ENCODE measurements at regions not wholly inside any gene's neighbourhood (a gene's known extent, or its start where the extent isn't known, plus 50 kb on each side); places are given as distances from the start of the nearest gene placed in this dataset.
"Not testable (repeated sequence)": the region's sequence is repeated elsewhere in the genome, so short reads cannot be mapped to it uniquely, and the experiment has no call there.

- H3K36me3 ChIP-seq = no peaks in the 10 kb centered on the region
- intact Hi-C loops (cut with DNase I; ENCODE audit: low total_unique reads) = no loop called here
- H3K27ac ChIP-seq = no peak overlapping the region
- peaks cover 0 to 6% of the 10 kb centered on the region in 2 donors for H3K9me3 ChIP-seq
- H3K4me1 ChIP-seq = no peaks in the 10 kb centered on the region
- H3K4me3 ChIP-seq = no peak overlapping the region
- no peak for DNase-seq (ENCODE audit: low spot score in 2 of 2)
- no peaks in the 10 kb centered on the region for H3K27me3 ChIP-seq
- no peak for TF ChIP-seq POLR2AphosphoS5 (IDR thresholded peaks at IDR 0.05)
- no peak for TF ChIP-seq CTCF (IDR thresholded peaks at IDR 0.05)
- no peak for TF ChIP-seq POLR2A (IDR thresholded peaks at IDR 0.05)
Observed at GRCh38 chr10:81498011-81498551, 376.9 kb upstream of the NRG3 start.

- Histone ChIP-seq H3K4me1 (no peaks in the 10 kb centered on the region), H3K27ac (no peak overlapping the region), H3K4me3 (no peak overlapping the region), H3K36me3 (no peaks in the 10 kb centered on the region), H3K9me3 (peaks cover 0 to 11% of the 10 kb centered on the region in 2 donors), H3K27me3 (no peaks in the 10 kb centered on the region)
- intact Hi-C loops (cut with DNase I; ENCODE audit: low total_unique reads) = no loop called here
- DNase-seq (ENCODE audit: low spot score in 2 of 2) = no peak
- TF ChIP-seq POLR2AphosphoS5 (IDR thresholded peaks at IDR 0.05) = no peak
- TF ChIP-seq CTCF (IDR thresholded peaks at IDR 0.05) = no peak
Observed at GRCh38 chr10:81502677-81503359, 372.2 kb upstream of the NRG3 start.

DNA sequence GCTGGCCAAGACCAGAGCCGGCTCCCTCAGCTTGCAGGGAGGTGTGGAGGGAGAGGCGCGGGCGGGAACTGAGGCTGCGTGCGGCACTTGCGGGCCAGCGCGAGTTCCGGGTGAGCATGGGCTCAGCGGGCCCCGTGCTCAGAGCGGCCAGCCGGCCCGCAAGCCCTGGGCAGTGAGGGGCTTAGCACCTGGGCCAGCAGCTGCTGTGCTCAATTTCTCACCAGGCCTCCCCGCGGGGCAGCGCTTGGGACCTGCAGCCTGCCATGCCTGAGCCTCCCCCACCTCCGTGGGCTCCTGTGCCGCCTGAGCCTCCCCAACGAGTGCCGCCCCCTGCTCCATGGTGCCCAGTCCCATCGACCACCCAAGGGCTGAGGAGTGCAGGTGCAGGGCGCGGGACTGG is 369.2 kb upstream of the NRG3 start:
- H3K27ac ChIP-seq; H3K4me1 ChIP-seq; DNase-seq (ENCODE audit: low spot score in 2 of 2); intact Hi-C loops (cut with DNase I; ENCODE audit: low total_unique reads); H3K36me3 ChIP-seq; H3K4me3 ChIP-seq; H3K27me3 ChIP-seq: not testable (repeated sequence)
- H3K9me3 ChIP-seq = peaks cover 14 to 17% of the 10 kb centered on the region in 2 donors

DNA sequence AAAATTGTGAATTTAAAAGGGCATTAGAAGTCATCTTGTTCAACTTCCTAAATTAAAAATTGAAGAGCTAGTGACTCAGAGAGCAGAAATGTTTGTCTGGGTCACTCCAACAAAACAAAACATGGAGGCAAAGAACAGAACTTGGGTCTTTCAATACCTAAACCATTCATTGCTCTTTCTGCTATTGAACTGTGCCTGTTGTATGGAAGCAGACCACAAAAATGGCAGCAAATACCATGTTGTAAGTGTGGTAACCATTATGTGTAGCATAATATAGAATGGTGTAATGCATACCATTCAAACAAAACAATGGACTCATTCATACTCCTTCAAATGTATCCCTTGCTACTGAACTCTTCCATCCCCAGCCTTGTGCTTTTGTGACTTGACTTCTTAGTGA is 360.2 kb upstream of the NRG3 start:
- DNase-seq (ENCODE audit: low spot score in 2 of 2) = no peak
- intact Hi-C loops (cut with DNase I; ENCODE audit: low total_unique reads) = loop anchor here (2.0 kb wide), 1 partner anchor 44 kb away; no protein-coding TSS in a partner anchor

GRCh38 chr10:81520688-81521087 is 354.3 kb upstream of the NRG3 start:
- intact Hi-C loops (cut with DNase I; ENCODE audit: low total_unique reads) = no loop called here
- Histone ChIP-seq H3K4me1 (no peaks in the 10 kb centered on the region), H3K27me3 (no peaks in the 10 kb centered on the region), H3K9me3 (no peaks in the 10 kb centered on the region), H3K4me3 (no peak overlapping the region), H3K36me3 (no peaks in the 10 kb centered on the region), H3K27ac (no peak overlapping the region)
- no peak for DNase-seq (ENCODE audit: low spot score in 2 of 2)
- no peak for TF ChIP-seq POLR2AphosphoS5 (IDR thresholded peaks at IDR 0.05)
- TF ChIP-seq POLR2A (IDR thresholded peaks at IDR 0.05) = no peak
- TF ChIP-seq CTCF (IDR thresholded peaks at IDR 0.05) = no peak

More for the DNA sequence above, 360.2 kb upstream of the NRG3 start:
- TF ChIP-seq POLR2A (IDR thresholded peaks at IDR 0.05) = no peak
- TF ChIP-seq POLR2AphosphoS5 (IDR thresholded peaks at IDR 0.05) = no peak
- no peak for TF ChIP-seq CTCF (IDR thresholded peaks at IDR 0.05)
- H3K9me3 ChIP-seq = peaks cover 6 to 16% of the 10 kb centered on the region in 2 donors
- no peak overlapping the region for H3K4me3 ChIP-seq
- no peak overlapping the region for H3K27ac ChIP-seq
- H3K4me1 ChIP-seq = no peaks in the 10 kb centered on the region
- H3K27me3 ChIP-seq = no peaks in the 10 kb centered on the region
- H3K36me3 ChIP-seq = peaks cover 5% of the 10 kb centered on the region

All from breast epithelium (tissue), 4 donors.